ENCODE measurements at regions not wholly inside any gene's neighbourhood (a gene's known extent, or its start where the extent isn't known, plus 50 kb on each side); places are given as distances from the start of the nearest gene placed in this dataset.

- no peak overlapping the region for H3K27ac Mint-ChIP-seq (ENCODE audit: low read depth, unreplicated experiment)
- POLR2A ChIA-PET, result no interaction called here
- H3K4me1 Mint-ChIP-seq (ENCODE audit: insufficient read depth, unreplicated experiment), result peaks cover 8% of the 10 kb centered on the region
- TF ChIP-seq, protein P1, sequence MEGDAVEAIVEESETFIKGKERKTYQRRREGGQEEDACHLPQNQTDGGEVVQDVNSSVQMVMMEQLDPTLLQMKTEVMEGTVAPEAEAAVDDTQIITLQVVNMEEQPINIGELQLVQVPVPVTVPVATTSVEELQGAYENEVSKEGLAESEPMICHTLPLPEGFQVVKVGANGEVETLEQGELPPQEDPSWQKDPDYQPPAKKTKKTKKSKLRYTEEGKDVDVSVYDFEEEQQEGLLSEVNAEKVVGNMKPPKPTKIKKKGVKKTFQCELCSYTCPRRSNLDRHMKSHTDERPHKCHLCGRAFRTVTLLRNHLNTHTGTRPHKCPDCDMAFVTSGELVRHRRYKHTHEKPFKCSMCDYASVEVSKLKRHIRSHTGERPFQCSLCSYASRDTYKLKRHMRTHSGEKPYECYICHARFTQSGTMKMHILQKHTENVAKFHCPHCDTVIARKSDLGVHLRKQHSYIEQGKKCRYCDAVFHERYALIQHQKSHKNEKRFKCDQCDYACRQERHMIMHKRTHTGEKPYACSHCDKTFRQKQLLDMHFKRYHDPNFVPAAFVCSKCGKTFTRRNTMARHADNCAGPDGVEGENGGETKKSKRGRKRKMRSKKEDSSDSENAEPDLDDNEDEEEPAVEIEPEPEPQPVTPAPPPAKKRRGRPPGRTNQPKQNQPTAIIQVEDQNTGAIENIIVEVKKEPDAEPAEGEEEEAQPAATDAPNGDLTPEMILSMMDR (IDR thresholded peaks at IDR 0.05; ENCODE audit: unreplicated experiment), result no peak
- CTCF ChIA-PET, result interaction anchor here (1.1 kb wide), 1 partner anchor 109 kb away, joined by 3 read pairs; no protein-coding TSS in a partner anchor
- no peak overlapping the region for H3K4me3 Mint-ChIP-seq (ENCODE audit: unreplicated experiment)
- H3K9me3 Mint-ChIP-seq (ENCODE audit: unreplicated experiment), result no peaks in the 10 kb centered on the region
- intact Hi-C loops (cut with micrococcal nuclease), result no loop called here
- no peak for DNase-seq (ENCODE audit: unreplicated experiment)
- no peaks in the 10 kb centered on the region for H3K27me3 Mint-ChIP-seq (ENCODE audit: insufficient read depth, unreplicated experiment)
- H3K36me3 Mint-ChIP-seq (ENCODE audit: insufficient read depth, unreplicated experiment), result no peaks in the 10 kb centered on the region
- no TSS peak for BruUV-seq (replicated peaks)
Measured at GRCh38 chr21:15333951-15334350, 269.2 kb upstream of the NRIP1 start.

DNA sequence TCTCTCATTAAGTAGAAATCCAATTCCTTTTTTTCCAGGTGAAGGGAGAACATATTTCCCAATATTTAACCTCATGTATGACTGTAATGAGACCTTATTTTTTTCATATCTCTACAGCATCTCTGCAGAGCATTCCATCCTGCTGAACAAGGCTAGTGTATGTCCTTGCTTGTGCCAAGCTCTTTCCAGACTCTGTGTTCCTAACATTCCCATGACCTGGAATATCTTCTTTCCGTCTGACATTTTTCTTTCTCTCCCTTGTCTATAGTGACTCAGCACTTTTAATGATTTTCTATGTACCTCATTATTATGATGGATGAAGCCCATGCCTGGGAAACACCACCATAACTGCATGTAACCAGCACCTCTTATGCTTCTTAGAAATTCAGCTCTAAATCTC, 278.3 kb upstream of the NRIP1 start:
- Mint-ChIP-seq H3K27ac (ENCODE audit: low read depth, unreplicated experiment) (no peak overlapping the region), H3K4me3 (ENCODE audit: unreplicated experiment) (no peak overlapping the region), H3K36me3 (ENCODE audit: insufficient read depth, unreplicated experiment) (no peaks in the 10 kb centered on the region), H3K9me3 (ENCODE audit: unreplicated experiment) (no peaks in the 10 kb centered on the region), H3K4me1 (ENCODE audit: insufficient read depth, unreplicated experiment) (peaks cover 10% of the 10 kb centered on the region), H3K27me3 (ENCODE audit: insufficient read depth, unreplicated experiment) (no peaks in the 10 kb centered on the region)
- intact Hi-C loops (cut with micrococcal nuclease), result no loop called here
- TF ChIP-seq, protein P1 (IDR thresholded peaks at IDR 0.05; ENCODE audit: unreplicated experiment), result no peak
- ChIA-PET CTCF (no interaction called here), POLR2A (no interaction called here)
- no TSS peak for BruUV-seq (replicated peaks)
- DNase-seq (ENCODE audit: unreplicated experiment), result no peak

GRCh38 chr21:15352009-15352408, 287.2 kb upstream of the NRIP1 start:
- no peaks in the 10 kb centered on the region for H3K9me3 Mint-ChIP-seq (ENCODE audit: unreplicated experiment)
- no peaks in the 10 kb centered on the region for H3K27me3 Mint-ChIP-seq (ENCODE audit: insufficient read depth, unreplicated experiment)
- TF ChIP-seq, protein P1 (IDR thresholded peaks at IDR 0.05; ENCODE audit: unreplicated experiment), result no peak
- H3K27ac Mint-ChIP-seq (ENCODE audit: low read depth, unreplicated experiment), result no peak overlapping the region
- peaks cover 5% of the 10 kb centered on the region for H3K4me1 Mint-ChIP-seq (ENCODE audit: insufficient read depth, unreplicated experiment)
- no peaks in the 10 kb centered on the region for H3K36me3 Mint-ChIP-seq (ENCODE audit: insufficient read depth, unreplicated experiment)
- no peak overlapping the region for H3K4me3 Mint-ChIP-seq (ENCODE audit: unreplicated experiment)
- DNase-seq (ENCODE audit: unreplicated experiment), result no peak
- CTCF ChIA-PET, result interaction anchor here (0.8 kb wide), 1 partner anchor 110 kb away, joined by 3 read pairs; no protein-coding TSS in a partner anchor
- intact Hi-C loops (cut with micrococcal nuclease), result no loop called here
- no TSS peak for BruUV-seq (replicated peaks)
- POLR2A ChIA-PET, result no interaction called here

DNA sequence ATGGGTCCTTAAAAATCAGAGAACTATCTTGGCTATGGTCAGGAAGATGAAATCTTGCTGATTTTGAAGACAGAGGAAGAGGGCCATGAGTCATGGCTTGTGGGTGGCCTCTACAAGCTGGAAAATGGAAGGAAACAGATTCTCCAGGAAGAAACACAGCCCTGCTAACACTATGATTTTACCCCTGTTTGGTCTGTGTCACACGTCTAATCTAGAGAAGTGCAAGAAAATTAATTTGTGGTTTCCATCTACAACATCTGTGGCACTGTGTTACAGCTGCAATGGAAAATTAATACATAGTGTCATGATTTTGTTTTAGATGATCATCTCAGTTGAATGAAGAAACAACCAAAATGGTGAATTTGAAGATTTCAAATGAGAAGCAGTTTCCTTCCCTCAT, 288.7 kb upstream of the NRIP1 start:
- TF ChIP-seq, protein P1 (IDR thresholded peaks at IDR 0.05; ENCODE audit: unreplicated experiment), result no peak
- Mint-ChIP-seq H3K4me3 (ENCODE audit: unreplicated experiment) (no peak overlapping the region), H3K27me3 (ENCODE audit: insufficient read depth, unreplicated experiment) (no peaks in the 10 kb centered on the region), H3K9me3 (ENCODE audit: unreplicated experiment) (no peaks in the 10 kb centered on the region), H3K36me3 (ENCODE audit: insufficient read depth, unreplicated experiment) (no peaks in the 10 kb centered on the region), H3K4me1 (ENCODE audit: insufficient read depth, unreplicated experiment) (peaks cover 5% of the 10 kb centered on the region), H3K27ac (ENCODE audit: low read depth, unreplicated experiment) (no peak overlapping the region)
- POLR2A ChIA-PET, result no interaction called here
- CTCF ChIA-PET, result no interaction called here
- no peak for DNase-seq (ENCODE audit: unreplicated experiment)
- intact Hi-C loops (cut with micrococcal nuclease), result no loop called here
- BruUV-seq (replicated peaks), result no TSS peak

Measured in MCF 10A (cell line).